ENCODE measurements at regions not wholly inside any gene's neighbourhood (a gene's known extent, or its start where the extent isn't known, plus 50 kb on each side); places are given as distances from the start of the nearest gene placed in this dataset.

- TF ChIP-seq CTCF (IDR thresholded peaks at IDR 0.05) (no peak), EP300 (IDR thresholded peaks at IDR 0.05) (no peak), POLR2A (IDR thresholded peaks at IDR 0.05; ENCODE audit: low read depth) (no peak), POLR2AphosphoS5 (IDR thresholded peaks at IDR 0.05) (no peak)
These were observed 87.9 kb downstream of the CRLF2 start for GRCh38 chrX:1124531-1124930.

Measured in esophagus muscularis mucosa (tissue), 4 donors.